ENCODE measurements at regions not wholly inside any gene's neighbourhood (a gene's known extent, or its start where the extent isn't known, plus 50 kb on each side); places are given as distances from the start of the nearest gene placed in this dataset.

DNA sequence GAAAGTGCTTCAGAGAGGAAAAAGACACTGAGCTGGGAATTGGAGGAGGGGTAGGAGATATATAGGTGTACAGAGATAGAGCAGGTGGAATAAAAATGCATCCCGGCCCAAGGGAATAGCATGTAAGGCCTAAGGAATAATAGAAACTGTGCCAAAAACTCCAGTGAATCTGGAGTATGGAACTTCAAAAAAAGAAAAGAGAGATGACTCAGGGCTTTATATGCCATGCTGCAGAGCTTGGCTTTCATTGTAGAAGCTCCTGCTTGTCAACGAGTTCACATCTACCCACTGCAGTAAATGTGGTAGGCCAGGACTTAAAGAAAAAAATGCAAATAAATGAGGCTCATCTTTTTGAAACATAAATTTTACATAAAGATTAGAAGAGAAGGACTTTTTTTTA, 131.8 kb downstream of the MREG start (continued):
- TF ChIP-seq SP1 (CRISPR knock-in tag; conservative IDR thresholded peaks at IDR 0.05): no peak
- TF ChIP-seq, protein P1, sequence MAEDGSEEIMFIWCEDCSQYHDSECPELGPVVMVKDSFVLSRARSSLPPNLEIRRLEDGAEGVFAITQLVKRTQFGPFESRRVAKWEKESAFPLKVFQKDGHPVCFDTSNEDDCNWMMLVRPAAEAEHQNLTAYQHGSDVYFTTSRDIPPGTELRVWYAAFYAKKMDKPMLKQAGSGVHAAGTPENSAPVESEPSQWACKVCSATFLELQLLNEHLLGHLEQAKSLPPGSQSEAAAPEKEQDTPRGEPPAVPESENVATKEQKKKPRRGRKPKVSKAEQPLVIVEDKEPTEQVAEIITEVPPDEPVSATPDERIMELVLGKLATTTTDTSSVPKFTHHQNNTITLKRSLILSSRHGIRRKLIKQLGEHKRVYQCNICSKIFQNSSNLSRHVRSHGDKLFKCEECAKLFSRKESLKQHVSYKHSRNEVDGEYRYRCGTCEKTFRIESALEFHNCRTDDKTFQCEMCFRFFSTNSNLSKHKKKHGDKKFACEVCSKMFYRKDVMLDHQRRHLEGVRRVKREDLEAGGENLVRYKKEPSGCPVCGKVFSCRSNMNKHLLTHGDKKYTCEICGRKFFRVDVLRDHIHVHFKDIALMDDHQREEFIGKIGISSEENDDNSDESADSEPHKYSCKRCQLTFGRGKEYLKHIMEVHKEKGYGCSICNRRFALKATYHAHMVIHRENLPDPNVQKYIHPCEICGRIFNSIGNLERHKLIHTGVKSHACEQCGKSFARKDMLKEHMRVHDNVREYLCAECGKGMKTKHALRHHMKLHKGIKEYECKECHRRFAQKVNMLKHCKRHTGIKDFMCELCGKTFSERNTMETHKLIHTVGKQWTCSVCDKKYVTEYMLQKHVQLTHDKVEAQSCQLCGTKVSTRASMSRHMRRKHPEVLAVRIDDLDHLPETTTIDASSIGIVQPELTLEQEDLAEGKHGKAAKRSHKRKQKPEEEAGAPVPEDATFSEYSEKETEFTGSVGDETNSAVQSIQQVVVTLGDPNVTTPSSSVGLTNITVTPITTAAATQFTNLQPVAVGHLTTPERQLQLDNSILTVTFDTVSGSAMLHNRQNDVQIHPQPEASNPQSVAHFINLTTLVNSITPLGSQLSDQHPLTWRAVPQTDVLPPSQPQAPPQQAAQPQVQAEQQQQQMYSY (CRISPR knock-in tag; IDR thresholded peaks at IDR 0.05): no peak
- TF ChIP-seq RORB (CRISPR knock-in tag; IDR thresholded peaks at IDR 0.05): no peak
- no peak for TF ChIP-seq NR1H2 (CRISPR knock-in tag; IDR thresholded peaks at IDR 0.05)
- no peak for TF ChIP-seq GABPB1 (CRISPR knock-in tag; IDR thresholded peaks at IDR 0.05)
- TF ChIP-seq IRF2 (CRISPR knock-in tag; IDR thresholded peaks at IDR 0.05; ENCODE audit: borderline replicate concordance, low read depth): no peak
- no peak for TF ChIP-seq RELA (CRISPR knock-in tag; IDR thresholded peaks at IDR 0.05; ENCODE audit: borderline replicate concordance)
- TF ChIP-seq, protein P2, sequence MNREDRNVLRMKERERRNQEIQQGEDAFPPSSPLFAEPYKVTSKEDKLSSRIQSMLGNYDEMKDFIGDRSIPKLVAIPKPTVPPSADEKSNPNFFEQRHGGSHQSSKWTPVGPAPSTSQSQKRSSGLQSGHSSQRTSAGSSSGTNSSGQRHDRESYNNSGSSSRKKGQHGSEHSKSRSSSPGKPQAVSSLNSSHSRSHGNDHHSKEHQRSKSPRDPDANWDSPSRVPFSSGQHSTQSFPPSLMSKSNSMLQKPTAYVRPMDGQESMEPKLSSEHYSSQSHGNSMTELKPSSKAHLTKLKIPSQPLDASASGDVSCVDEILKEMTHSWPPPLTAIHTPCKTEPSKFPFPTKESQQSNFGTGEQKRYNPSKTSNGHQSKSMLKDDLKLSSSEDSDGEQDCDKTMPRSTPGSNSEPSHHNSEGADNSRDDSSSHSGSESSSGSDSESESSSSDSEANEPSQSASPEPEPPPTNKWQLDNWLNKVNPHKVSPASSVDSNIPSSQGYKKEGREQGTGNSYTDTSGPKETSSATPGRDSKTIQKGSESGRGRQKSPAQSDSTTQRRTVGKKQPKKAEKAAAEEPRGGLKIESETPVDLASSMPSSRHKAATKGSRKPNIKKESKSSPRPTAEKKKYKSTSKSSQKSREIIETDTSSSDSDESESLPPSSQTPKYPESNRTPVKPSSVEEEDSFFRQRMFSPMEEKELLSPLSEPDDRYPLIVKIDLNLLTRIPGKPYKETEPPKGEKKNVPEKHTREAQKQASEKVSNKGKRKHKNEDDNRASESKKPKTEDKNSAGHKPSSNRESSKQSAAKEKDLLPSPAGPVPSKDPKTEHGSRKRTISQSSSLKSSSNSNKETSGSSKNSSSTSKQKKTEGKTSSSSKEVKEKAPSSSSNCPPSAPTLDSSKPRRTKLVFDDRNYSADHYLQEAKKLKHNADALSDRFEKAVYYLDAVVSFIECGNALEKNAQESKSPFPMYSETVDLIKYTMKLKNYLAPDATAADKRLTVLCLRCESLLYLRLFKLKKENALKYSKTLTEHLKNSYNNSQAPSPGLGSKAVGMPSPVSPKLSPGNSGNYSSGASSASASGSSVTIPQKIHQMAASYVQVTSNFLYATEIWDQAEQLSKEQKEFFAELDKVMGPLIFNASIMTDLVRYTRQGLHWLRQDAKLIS (CRISPR knock-in tag; IDR thresholded peaks at IDR 0.05; ENCODE audit: borderline replicate concordance): no peak
- TF ChIP-seq CREM (CRISPR knock-in tag; IDR thresholded peaks at IDR 0.05): no peak
- TF ChIP-seq ZNF396 (CRISPR knock-in tag; IDR thresholded peaks at IDR 0.05; ENCODE audit: borderline replicate concordance): no peak
- TF ChIP-seq ZNF281 (CRISPR knock-in tag; IDR thresholded peaks at IDR 0.05): no peak

- Mint-ChIP-seq H3K27me3 (ENCODE audit: low read depth) (no peaks in the 10 kb centered on the region), H3K4me3 (no peak overlapping the region), H3K4me1 (peaks cover 6% of the 10 kb centered on the region; the same call in 1 of the 2 replicates), H3K9me3 (peaks cover 22% of the 10 kb centered on the region), H3K27ac (no peak overlapping the region), H3K36me3 (peaks cover 7% of the 10 kb centered on the region)
- no peak for DNase-seq (ENCODE audit: low spot score)
- CTCF ChIA-PET: interaction anchor here (0.5 to 2.8 kb wide), 6 partner anchors 8 to 334 kb away, joined by 3 to 10 read pairs (median 5); no protein-coding TSS in a partner anchor
- POLR2A ChIA-PET: no interaction called here
- no peak for ATAC-seq
- TF ChIP-seq GTF2I (CRISPR knock-in tag; conservative IDR thresholded peaks at IDR 0.05): no peak
- TF ChIP-seq TP53 (CRISPR knock-in tag; IDR thresholded peaks at IDR 0.05): no peak
- TF ChIP-seq, protein P3, sequence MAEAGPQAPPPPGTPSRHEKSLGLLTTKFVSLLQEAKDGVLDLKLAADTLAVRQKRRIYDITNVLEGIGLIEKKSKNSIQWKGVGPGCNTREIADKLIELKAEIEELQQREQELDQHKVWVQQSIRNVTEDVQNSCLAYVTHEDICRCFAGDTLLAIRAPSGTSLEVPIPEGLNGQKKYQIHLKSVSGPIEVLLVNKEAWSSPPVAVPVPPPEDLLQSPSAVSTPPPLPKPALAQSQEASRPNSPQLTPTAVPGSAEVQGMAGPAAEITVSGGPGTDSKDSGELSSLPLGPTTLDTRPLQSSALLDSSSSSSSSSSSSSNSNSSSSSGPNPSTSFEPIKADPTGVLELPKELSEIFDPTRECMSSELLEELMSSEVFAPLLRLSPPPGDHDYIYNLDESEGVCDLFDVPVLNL (CRISPR knock-in tag; IDR thresholded peaks at IDR 0.05; ENCODE audit: borderline replicate concordance, low read depth): no peak
- no peak for TF ChIP-seq CBFB (CRISPR knock-in tag; IDR thresholded peaks at IDR 0.05; ENCODE audit: low read depth)
- TF ChIP-seq, protein P4, sequence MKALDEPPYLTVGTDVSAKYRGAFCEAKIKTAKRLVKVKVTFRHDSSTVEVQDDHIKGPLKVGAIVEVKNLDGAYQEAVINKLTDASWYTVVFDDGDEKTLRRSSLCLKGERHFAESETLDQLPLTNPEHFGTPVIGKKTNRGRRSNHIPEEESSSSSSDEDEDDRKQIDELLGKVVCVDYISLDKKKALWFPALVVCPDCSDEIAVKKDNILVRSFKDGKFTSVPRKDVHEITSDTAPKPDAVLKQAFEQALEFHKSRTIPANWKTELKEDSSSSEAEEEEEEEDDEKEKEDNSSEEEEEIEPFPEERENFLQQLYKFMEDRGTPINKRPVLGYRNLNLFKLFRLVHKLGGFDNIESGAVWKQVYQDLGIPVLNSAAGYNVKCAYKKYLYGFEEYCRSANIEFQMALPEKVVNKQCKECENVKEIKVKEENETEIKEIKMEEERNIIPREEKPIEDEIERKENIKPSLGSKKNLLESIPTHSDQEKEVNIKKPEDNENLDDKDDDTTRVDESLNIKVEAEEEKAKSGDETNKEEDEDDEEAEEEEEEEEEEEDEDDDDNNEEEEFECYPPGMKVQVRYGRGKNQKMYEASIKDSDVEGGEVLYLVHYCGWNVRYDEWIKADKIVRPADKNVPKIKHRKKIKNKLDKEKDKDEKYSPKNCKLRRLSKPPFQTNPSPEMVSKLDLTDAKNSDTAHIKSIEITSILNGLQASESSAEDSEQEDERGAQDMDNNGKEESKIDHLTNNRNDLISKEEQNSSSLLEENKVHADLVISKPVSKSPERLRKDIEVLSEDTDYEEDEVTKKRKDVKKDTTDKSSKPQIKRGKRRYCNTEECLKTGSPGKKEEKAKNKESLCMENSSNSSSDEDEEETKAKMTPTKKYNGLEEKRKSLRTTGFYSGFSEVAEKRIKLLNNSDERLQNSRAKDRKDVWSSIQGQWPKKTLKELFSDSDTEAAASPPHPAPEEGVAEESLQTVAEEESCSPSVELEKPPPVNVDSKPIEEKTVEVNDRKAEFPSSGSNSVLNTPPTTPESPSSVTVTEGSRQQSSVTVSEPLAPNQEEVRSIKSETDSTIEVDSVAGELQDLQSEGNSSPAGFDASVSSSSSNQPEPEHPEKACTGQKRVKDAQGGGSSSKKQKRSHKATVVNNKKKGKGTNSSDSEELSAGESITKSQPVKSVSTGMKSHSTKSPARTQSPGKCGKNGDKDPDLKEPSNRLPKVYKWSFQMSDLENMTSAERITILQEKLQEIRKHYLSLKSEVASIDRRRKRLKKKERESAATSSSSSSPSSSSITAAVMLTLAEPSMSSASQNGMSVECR (CRISPR knock-in tag; IDR thresholded peaks at IDR 0.05; ENCODE audit: borderline replicate concordance): no peak
- TF ChIP-seq E2F1 (CRISPR knock-in tag; IDR thresholded peaks at IDR 0.05): no peak
- no peak for TF ChIP-seq SMAD3 (CRISPR knock-in tag; IDR thresholded peaks at IDR 0.05; ENCODE audit: borderline replicate concordance)
- no peak for TF ChIP-seq IRF2 (CRISPR knock-in tag; IDR thresholded peaks at IDR 0.05; ENCODE audit: borderline replicate concordance, low read depth)
Measured at GRCh38 chr2:215880970-215881369, 132.4 kb downstream of the MREG start.
